COLO829 (cell line): ENCODE measurements at regions not wholly inside any gene's neighbourhood (a gene's known extent, or its start where the extent isn't known, plus 50 kb on each side); places are given as distances from the start of the nearest gene placed in this dataset.
"Not testable (repeated sequence)": the region's sequence is repeated elsewhere in the genome, so short reads cannot be mapped to it uniquely, and the experiment has no call there.

Experiments used
- DNase-seq: peaks from one replicate; pipeline ENCODE4 v3.0.0; 2012; ENCODE audit warnings: low spot score

DNA sequence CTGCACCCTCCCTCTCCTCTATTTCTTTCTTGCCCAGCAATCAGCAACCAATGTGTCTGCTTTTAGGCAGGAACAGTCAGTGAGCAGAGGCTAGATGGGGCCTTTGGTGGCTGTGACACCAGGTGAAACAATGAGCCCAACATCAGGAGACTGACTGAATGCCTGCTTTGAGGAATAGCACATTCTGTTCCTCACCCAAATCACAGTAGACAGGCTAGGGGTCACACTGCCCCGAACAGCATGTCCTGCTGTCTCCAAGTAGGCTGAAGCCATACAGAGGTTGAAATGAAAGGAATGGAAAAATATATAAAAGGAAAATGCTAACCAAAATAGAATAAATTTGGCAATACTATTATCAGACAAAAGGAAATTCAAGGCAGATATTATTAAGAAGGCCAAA is 122.5 kb upstream of the GDNF start:
- no peak for DNase-seq

DNA sequence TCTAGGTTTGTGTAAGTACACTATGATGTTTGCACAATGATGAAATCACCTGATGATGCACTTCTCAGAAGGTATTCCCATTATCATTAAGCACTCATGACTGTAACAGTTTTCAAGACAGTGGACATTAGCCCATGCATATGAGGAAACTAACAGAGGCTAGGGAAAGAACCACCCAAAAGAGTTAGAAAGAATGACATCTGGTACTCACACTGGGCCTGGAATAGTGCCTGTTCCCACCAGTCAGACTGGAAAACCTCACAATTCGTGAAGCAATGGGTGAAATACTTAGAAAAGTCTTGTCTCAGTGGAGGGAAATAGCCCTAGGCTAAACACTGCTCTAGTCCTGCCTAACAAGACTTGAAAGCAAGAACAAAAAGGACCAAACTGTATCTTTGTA is 117.4 kb upstream of the GDNF start:
- no peak for DNase-seq

DNA sequence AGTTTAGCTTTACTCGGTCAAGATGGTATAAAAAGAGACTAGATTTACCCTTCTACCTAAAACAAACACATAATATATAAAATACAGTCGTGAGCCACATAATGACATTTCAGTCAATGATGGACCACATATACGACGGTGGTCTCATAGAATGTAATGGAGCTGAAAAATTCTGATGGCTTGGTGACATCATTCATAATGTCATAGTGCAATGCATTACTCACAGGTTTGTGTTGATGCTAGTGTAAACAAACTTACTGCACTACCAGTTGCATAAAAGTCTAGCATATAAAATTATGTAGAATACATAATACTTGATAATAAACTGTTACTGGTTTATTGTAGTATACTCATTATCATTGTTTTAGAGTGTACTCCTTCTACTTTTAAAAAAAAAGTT is 115.9 kb upstream of the GDNF start:
- DNase-seq = no peak

DNA sequence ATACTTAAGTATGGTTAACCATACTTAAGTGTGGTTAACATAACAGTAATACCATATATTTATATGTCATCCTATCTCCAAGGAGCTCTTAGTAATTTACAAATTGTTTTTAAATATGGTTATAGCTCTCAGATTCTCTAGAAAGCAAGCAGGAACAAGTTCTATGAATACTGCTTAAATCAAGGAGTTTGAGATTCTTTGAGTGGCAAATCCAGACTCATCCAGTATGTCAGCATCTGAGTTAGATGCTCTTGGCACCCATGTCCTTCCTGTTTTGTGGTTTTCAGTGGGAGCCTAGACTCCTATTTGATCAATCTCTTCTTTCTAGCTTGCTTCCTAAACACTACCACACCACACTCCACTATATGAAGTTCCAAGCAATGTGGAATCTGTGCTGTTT is 114.7 kb upstream of the GDNF start:
- DNase-seq = no peak

DNA sequence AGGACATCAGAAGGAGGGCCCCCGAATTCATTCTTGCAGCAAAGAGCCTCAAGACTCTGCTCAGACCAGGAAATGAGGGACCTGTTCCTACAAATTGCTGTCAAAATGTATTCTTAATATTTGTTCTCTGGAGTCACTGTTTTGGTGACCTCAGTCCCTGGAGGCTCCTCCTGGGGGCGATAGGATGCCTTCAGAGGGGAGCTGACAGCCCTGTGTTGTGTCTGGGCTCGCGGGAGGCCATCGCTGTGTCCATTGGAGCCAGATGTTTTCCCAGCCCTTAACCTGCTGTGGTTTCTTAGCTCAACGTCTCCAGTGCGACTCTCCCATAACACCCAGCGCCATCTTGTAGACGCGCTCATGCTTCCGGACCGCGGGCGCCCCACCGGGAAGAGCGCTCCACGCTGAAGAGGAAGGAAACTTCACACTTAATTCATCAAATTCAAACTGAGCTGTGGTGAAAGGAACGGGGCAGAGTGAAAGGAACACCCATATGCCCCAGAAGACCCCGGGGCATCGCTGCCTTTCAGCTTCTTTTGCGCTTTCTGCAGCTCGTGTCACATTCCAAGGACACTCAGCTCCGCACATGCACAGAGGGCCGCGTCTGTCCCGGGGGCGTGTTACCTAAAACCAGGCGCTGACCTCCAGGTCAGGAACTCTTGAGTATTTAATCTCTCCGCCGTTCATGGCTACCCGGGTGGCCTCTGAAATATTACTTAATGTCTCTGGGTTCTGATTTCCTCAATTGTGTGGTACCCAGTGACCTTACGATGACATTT is 112.3 kb upstream of the GDNF start:
- no peak for DNase-seq

DNA sequence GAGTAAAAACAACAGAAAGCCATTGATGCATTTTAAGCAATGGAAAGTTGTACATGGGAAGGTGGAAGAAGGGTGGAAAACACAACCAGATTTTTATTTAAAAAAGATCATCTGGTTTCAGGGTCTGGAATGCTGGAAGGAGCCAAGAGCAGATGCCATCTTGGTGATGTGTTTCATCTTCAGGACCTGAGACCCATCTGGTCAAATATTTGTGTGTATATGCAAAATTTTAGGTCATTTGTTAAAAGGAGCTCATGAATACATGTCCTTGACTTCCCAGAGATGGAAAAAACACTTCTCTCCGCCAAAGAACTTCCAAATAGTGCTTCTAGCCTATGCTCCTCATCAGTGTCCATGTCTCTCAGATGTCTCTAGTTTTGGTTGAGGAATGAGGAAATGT is 110.6 kb upstream of the GDNF start:
- DNase-seq = no peak

DNA sequence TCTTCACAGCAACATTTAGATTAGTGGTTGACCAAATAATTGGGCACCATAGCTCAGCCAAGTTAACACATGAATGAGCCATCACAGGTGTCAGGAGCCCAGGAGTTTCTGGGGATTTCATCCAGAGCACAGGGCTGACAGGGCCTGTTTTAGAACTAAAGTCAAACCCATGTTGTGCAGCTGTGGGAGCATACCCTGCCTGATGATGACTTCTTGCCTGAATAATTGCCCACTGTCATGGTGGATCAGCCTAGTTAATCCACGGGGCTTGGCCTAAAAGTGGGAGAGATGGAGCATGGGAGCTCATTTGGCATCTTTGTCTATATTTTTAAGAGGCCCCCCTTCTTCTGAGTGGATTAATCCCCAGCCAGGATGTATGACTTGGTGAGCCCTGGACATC is 105.6 kb upstream of the GDNF start:
- no peak for DNase-seq

DNA sequence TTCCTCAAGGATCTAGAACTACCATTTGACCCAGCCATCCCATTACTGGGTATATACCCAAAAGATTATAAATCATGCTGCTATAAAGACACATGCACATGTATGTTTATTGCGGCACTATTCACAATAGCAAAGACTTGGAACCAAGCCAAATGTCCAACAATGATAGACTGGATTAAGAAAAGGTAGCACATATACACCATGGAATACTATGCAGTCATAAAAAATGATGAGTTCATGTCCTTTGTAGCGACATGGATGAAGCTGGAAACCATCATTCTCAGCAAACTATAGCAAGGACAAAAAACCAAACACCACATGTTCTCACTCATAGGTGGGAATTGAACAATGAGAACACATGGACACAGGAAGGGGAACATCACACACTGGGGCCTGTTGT is 103.3 kb upstream of the GDNF start:
- DNase-seq = not testable (repeated sequence)

DNA sequence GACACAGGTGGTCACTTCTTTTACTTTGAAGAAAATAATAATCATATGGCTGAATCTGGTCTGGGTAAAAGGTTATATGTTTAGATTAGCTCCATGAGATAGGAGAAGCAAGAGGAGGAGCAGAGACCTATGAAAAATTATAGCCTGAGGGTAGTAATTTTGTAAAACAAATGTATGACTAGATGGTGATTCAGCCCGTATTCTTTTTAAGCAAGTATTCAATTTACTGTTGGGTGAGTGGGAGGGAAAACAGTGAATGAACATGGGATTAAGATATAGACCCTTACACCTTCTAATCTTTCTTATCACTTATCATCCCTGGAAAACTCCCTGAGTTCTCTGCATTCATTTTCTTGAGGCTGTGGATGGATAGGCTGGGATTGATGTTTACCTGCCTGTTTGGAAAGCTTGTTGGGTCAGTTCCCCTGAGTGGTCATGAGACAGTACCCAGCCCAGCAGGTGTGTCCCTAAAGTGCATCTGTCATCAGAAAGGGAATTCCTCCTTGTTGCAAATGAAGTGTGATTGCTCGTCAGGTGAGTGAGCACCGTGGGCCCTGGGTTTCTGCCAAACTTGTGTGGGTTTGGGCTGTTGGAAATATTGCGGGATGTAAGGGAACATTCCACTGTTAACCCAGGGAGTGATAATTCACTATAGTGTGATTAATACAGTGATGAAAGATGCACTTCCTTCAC is 101.2 kb upstream of the GDNF start:
- no peak for DNase-seq

DNA sequence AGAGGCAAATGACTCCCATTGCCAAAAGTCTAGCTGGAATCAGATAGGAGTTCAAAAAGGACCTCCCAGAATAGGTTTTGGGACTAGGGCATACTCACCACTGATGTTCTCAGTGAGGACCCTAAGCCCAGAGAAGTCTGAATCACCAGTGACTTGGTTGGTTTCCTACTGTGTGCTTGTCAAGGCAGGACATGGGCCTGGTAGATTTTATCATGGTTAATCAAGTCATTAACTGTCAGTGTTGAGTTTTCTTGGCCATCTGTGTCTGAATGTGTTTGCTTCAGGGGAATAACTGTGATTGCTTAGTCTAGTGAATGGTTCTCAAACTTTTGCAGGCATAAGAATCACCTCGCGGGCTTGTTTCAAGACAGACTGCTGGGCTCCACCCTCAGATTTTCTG is 99.0 kb upstream of the GDNF start:
- DNase-seq = no peak

DNA sequence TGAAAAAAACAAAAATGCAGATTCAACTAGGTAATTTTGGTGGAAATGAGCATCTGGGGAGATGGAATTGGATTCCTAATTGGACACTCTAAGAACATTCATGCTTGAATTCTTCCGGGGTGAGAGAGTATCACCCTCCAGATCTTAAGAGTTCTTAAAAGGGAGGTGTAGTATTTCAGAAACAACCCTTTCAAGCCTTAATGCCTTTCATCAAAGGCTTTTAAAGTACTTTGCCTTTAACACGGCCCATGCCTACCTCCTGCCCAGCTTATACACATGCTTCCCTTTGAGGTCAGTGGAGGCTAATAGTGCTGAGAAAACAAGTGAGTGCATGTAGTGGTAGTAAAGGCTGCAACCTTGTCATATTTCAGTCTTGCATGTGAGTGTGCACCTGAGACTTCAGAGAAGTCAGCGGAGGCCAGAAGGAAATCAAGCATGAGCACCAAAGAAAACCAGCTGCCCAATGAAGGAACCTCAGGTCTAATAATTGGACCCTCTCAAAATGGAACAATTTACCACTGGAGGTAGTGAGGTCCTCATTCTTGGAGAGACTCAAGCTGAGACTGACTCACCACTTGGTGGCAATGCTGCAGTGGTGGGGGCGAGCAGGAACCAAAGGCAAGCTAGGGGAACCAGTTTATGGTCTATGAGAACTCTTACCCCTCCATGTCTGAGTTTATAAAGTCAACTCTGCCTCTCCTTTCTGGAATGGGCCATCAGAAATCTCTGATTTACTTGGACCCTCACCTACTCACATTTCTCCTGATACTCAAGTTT is 98.4 kb upstream of the GDNF start:
- no peak for DNase-seq

DNA sequence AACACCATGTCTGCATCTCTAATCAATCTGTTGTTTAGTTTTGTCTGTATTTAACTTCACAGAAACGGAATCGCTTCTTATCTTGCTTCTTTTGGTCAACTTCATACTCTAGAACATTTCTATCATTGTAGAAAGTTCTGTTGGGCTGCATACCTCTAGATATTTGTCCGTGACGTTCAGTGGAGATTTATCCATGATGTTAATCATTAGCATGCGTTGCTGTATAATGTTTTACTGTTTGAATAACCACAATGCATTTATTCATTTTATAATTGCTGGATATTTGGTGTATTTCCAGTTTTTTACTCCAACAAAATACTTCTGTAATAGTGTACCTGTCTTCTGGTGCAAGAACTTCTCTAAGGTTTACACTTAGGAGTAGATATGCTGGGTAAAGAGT is 96.2 kb upstream of the GDNF start:
- no peak for DNase-seq

DNA sequence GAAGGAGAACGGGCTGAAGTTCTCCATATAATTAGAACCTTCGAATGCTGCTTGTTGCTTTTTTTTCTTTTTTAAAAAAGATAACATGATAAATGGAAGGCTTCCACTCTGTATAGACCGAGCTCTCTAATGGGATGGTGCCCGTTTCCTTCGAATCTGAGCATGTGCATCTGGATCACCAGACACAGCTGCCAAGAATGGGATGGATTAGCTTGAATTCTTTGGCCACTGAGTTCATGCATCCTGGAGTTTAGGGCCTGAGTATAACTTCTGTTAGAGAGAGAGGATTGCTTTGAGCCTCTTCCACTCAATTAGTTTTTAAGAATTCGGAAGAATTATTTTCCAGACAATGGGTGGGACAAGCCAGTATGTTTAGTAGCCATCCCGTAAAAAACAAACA is 93.7 kb upstream of the GDNF start:
- no peak for DNase-seq

DNA sequence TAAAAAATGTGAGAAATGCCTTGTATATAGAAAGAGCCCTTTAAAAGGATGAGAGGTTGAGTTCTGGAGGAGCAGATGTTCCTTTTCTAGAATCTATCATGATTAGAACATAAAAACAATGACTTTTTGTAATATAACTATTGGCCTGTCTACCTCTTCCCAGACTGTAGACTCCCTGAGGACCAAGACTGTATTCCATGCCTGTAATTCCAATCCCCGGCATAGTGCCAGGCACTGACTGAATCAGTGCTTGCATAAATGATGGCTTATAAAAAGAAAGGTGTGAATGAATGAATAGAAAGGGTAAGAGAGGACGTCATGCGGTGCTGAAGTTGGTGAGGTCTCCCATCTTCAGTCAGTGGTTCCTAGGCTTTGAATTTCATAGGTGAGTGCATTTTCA is 92.6 kb upstream of the GDNF start:
- DNase-seq = no peak

DNA sequence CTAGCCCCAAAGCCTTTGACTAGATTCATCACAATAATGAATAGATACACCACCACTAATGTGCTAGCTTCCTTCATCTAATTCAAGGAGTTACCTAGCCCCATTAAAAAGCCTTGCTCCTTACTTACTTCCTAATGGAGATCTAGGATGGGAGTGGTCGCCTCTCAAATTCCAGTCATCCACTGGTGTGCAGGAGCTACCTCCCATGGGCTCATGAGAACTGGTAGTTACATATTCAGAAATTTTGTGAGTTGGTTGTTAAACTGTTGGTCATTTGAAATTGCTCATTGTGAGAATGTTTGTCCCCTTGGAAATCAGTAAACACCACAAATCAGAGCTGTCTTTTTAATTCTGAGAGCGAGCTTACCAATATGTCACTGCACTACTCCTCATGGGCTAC is 91.7 kb upstream of the GDNF start:
- DNase-seq = no peak

DNA sequence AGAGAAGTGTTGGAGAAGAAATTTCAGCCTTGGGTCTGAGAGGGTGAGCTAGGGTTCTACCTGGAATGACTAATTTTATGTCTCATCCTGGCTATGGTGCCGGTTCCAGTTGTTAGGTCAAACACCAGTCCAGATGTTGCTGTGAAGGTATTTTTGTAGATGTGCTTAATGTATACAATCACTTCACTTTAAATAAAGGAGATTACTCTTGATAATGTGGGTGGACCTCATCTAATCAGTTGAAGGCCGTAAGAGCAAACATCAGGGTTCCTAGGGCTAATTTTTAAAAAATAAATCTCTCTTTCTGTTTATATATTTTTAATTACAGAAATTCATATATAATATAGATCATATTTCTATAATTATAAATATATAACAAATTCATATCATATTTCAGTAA is 90.5 kb upstream of the GDNF start:
- DNase-seq = no peak

DNA sequence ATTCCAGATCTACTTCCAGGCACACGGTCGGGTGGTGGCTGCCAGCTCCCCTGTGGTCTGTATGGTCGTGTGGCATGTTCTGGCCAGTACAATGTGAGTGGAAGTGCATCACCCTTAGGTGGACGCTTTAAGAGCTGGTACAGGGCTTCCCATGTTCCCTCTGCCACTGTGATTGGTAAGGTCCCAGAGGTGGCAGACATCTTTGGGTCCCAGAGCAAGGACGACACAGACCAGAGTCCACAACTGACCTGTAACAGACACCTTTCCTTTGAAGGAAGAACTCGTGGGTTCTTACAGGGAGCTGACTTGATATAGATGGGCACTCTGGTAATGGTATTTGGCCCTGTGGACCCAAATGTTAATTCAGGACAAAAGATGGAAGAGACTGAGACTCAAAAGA is 90.0 kb upstream of the GDNF start:
- no peak for DNase-seq

DNA sequence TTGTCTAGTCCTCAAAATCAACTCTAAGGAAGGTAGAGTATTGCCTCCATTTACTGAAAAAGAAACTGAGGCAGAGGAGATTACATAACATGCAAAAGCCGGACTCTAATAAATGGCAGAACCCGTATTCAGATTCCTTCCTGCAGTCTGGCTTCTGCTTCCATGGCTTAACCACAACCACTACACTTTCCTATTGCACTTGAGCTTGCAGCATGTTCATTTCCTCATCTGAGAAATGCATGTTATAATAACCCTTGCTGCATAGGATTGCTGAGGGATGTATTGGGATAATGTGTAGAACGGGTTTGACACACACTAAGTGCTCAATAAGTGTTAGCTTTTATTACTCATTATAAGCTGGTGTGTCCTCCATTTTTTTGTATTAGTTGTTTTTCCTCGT is 87.9 kb upstream of the GDNF start:
- not testable (repeated sequence) for DNase-seq

DNA sequence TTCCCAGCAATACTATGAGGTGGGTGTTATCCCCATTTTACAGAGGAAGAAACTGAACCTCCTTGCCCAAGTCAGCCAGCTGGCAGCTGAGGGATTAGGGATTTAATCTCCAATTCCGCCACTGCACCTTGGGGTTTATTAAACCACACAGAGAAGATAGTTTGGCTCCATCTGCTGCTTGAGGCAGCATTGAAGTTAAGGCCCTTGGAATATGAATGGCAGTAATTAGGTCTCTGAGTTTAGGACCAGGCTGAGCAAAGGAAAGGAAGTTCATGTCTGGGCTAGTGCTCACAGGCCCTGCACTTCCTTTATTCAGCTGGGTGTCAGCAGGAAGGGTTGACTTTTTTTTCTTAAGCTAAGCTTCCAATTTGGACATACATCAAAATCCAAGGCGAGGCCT is 86.9 kb upstream of the GDNF start:
- no peak for DNase-seq

DNA sequence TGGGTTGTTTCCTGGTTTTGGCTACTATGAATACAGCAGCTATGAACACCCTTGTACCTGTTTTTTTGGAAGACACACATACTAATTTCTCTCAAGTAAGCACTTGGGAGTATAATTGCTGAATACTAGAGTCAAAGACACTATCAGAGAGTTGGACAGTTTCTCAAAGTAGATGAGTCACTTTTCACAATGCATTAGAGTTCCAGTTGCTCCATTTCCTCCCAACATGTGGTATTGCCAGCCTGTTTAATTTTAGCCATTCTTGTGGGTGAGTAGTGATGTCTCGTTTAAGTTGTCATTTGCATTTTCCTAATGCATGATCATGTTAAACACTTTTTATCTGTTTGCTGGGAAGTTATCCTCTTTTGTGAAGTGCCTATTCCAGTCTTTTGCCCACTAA is 81.6 kb upstream of the GDNF start:
- no peak for DNase-seq

DNA sequence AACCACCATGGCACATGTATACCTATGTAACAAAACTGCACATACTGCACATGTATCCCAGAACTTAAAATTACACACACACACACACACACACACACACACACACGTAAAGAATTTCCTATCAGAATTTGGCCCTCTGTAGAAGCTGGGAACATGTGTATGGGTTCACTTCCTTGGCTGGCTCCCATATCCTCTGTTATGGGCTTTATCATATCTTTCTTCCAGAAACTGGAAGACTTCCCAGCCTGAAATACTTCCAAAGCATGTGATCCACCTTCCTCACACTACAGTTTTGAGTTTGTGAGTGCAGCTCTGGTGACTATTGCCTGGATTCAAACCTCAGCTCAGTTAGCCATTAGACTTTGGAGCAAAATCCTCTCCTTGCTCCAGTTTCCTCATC is 78.6 kb upstream of the GDNF start:
- DNase-seq = no peak

DNA sequence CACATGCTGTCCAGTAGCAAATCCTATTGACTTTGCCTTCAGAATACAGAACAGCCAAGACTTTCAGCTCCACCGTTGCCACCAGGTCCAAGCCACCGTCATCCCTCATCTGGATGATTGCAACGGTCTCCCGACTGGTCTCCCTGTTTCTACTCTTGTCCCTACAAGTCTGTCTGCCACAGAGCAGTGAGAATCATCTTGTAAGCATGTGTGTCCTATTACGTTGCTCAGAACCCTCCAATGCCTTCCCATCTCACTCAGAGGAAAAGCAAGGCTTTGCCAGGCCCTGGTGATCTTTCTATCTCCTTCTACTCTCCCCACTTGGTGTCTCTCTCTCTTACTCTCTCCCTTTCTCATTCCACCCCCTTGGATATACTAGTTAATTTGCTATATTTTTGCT is 76.7 kb upstream of the GDNF start:
- no peak for DNase-seq

DNA sequence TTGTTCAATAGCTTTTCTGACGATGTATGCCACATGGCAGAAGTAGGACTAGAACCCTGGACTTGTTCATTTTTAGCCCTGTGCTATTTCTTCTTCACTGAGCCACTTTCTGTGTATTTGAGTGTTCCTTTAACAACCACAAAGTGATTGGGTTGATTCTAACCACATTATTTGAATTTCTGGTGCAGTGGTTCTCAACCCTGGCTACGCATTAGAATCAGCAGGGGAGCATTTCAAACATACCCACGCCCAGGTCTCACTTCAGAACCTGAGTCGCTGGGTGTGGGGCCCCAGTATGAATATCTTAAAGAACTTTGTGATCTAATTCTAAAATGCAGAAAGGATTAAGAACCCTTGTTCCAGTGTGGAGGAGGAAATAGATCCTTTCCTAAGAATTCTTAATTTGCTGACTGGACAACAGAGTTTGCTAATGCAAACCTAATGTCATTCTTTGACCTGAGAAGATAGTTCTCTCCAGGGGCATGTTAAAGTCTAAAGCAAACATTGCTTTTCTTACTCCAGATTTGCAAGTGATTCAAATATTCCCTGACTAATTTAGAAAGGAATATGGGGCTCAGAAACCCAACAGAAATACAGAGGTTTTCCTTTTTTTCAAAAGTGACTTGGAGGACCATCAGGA is 75.4 kb upstream of the GDNF start:
- no peak for DNase-seq
